Hepatocyte (in vitro differentiated cells): ENCODE measurements at regions not wholly inside any gene's neighbourhood (a gene's known extent, or its start where the extent isn't known, plus 50 kb on each side); places are given as distances from the start of the nearest gene placed in this dataset.

ENCODE experiments used
- DNase-seq: peaks from one replicate; pipeline ENCODE4 v3.0.0-alpha.2; 2016; ENCODE audit warnings: low spot score
- H2AFZ ChIP-seq: fragments of 200-600 bp; sonication (generic); 2 replicates; pipeline ENCODE4 v1.6.0; 2016; ENCODE audit warnings: antibody characterized with exemption, mild to moderate bottlenecking
- H3K27ac ChIP-seq: fragments of 200-600 bp; sonication (generic); 2 replicates; pipeline ENCODE4 v1.5.1; 2016; ENCODE audit warnings: mild to moderate bottlenecking
- H3K27me3 ChIP-seq: fragments of 200-600 bp; sonication (generic); 2 replicates; pipeline ENCODE4 v1.6.1; 2016
- H3K36me3 ChIP-seq: fragments of 200-600 bp; sonication (generic); replicated peaks from 2 replicates; pipeline ENCODE4 v1.5.1; 2016; ENCODE audit warnings: low read depth; ENCODE audit not compliant: insufficient read depth
- H3K4me1 ChIP-seq: fragments of 200-600 bp; sonication (generic); 2 replicates; pipeline ENCODE4 v1.5.1; 2016; ENCODE audit warnings: mild to moderate bottlenecking, moderate library complexity; ENCODE audit not compliant: insufficient read depth
- H3K4me2 ChIP-seq: fragments of 200-600 bp; sonication (generic); 2 replicates; pipeline ENCODE4 v1.6.0; 2016
- H3K4me3 ChIP-seq: fragments of 200-600 bp; sonication (generic); 2 replicates; pipeline ENCODE4 v1.5.1; 2016; ENCODE audit warnings: mild to moderate bottlenecking
- H3K79me2 ChIP-seq: fragments of 200-600 bp; sonication (generic); 2 replicates; pipeline ENCODE4 v1.6.0; 2017; ENCODE audit warnings: mild to moderate bottlenecking
- H3K9me2 ChIP-seq: fragments of 200-600 bp; sonication (generic); replicated peaks from 2 replicates; pipeline ENCODE4 v1.6.0; 2017; ENCODE audit warnings: mild to moderate bottlenecking; ENCODE audit not compliant: insufficient read depth
- H3K9me3 ChIP-seq: fragments of 200-600 bp; sonication (generic); 2 replicates; pipeline ENCODE4 v1.5.1; 2016; ENCODE audit warnings: low read depth, mild to moderate bottlenecking
- H4K20me1 ChIP-seq: fragments of 200-600 bp; sonication (generic); 2 replicates; pipeline ENCODE4 v1.6.0; 2016; ENCODE audit warnings: mild to moderate bottlenecking; ENCODE audit not compliant: insufficient read depth, poor library complexity, severe bottlenecking
- EZH2 ChIP-seq: fragments of 200-600 bp; sonication (generic); IDR thresholded peaks from 2 replicates; pipeline ENCODE4 v1.6.1; 2016; ENCODE audit warnings: antibody characterized with exemption, mild to moderate bottlenecking, borderline replicate concordance
- EZH2phosphoT487 ChIP-seq: fragments of 200-600 bp; sonication (generic); IDR thresholded peaks from one replicate; pipeline ENCODE4 v1.6.1; 2018; ENCODE audit warnings: antibody characterized with exemption, mild to moderate bottlenecking, low read depth, moderate library complexity; ENCODE audit not compliant: unreplicated experiment, severe bottlenecking
- WGBS: methylation state at CpG from one replicate; pipeline ENCODE4 v1.1.6; 2016; ENCODE audit warnings: low lambda C conversion rate; ENCODE audit errors: missing lambda C conversion rate; 5-methylcytosine and 5-hydroxymethylcytosine counted together
- TF ChIP-seq, protein P1 (sequence below): fragments of 200-600 bp; sonication (generic); IDR thresholded peaks from 2 replicates; pipeline ENCODE4 v1.5.1; 2016; ENCODE audit warnings: antibody characterized with exemption, mild to moderate bottlenecking; ENCODE audit not compliant: poor library complexity

GRCh38 chr2:12162269-12163247 lies 416.1 kb downstream of the LPIN1 start:
- 89% methylated on average over 12 of the region's 12 CpGs for WGBS
- DNase-seq = no peak
- TF ChIP-seq, protein P1, sequence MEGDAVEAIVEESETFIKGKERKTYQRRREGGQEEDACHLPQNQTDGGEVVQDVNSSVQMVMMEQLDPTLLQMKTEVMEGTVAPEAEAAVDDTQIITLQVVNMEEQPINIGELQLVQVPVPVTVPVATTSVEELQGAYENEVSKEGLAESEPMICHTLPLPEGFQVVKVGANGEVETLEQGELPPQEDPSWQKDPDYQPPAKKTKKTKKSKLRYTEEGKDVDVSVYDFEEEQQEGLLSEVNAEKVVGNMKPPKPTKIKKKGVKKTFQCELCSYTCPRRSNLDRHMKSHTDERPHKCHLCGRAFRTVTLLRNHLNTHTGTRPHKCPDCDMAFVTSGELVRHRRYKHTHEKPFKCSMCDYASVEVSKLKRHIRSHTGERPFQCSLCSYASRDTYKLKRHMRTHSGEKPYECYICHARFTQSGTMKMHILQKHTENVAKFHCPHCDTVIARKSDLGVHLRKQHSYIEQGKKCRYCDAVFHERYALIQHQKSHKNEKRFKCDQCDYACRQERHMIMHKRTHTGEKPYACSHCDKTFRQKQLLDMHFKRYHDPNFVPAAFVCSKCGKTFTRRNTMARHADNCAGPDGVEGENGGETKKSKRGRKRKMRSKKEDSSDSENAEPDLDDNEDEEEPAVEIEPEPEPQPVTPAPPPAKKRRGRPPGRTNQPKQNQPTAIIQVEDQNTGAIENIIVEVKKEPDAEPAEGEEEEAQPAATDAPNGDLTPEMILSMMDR = no peak
- TF ChIP-seq EZH2phosphoT487 (no peak), EZH2 (no peak)
- Histone ChIP-seq H3K79me2 (no peaks in the 10 kb centered on the region), H2AFZ (no peak overlapping the region), H3K4me2 (no peak overlapping the region), H3K27ac (no peak overlapping the region), H3K36me3 (no peaks in the 10 kb centered on the region), H3K9me2 (no peaks in the 10 kb centered on the region), H4K20me1 (no peaks in the 10 kb centered on the region), H3K4me1 (no peaks in the 10 kb centered on the region), H3K4me3 (no peak overlapping the region), H3K9me3 (no peaks in the 10 kb centered on the region), H3K27me3 (no peaks in the 10 kb centered on the region)

GRCh38 chr2:12163866-12164265 lies 417.4 kb downstream of the LPIN1 start:
- H3K4me1 ChIP-seq = no peaks in the 10 kb centered on the region
- WGBS = 96% methylated on average over 12 of the region's 12 CpGs
- no peak for DNase-seq
- no peaks in the 10 kb centered on the region for H4K20me1 ChIP-seq
- no peak overlapping the region for H3K4me3 ChIP-seq
- no peaks in the 10 kb centered on the region for H3K9me3 ChIP-seq
- H3K9me2 ChIP-seq = no peaks in the 10 kb centered on the region
- H3K79me2 ChIP-seq = no peaks in the 10 kb centered on the region
- H3K4me2 ChIP-seq = no peak overlapping the region
- H3K27me3 ChIP-seq = no peaks in the 10 kb centered on the region
- TF ChIP-seq EZH2 (no peak), EZH2phosphoT487 (no peak)
- TF ChIP-seq, protein P1 = no peak
- no peak overlapping the region for H3K27ac ChIP-seq
- no peak overlapping the region for H2AFZ ChIP-seq
- H3K36me3 ChIP-seq = no peaks in the 10 kb centered on the region

DNA sequence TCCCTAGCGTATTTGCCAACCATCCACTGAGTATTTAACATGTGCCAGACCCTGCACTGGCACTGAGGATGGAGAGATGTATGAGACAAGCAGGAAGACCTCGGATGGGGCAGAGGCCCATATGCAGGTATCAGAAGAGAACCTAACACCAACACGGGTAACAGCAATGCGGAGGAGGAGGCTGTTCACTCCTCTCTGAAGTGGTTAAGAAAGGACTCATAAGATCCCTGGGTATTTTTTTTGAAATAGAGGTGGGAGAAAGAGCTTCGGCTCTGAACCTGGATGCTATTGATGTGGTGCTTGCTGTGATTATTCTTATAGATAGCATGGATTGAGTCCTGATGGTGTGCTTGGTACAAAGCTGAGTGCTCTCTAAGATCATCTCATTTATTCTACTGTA lies 418.3 kb downstream of the LPIN1 start:
- DNase-seq = no peak
- Histone ChIP-seq H3K36me3 (no peaks in the 10 kb centered on the region), H3K27ac (no peak overlapping the region), H3K79me2 (no peaks in the 10 kb centered on the region), H3K27me3 (no peaks in the 10 kb centered on the region), H3K9me2 (no peaks in the 10 kb centered on the region), H3K4me3 (no peak overlapping the region), H3K4me2 (no peak overlapping the region), H3K4me1 (no peaks in the 10 kb centered on the region), H3K9me3 (no peaks in the 10 kb centered on the region), H2AFZ (no peak overlapping the region), H4K20me1 (no peaks in the 10 kb centered on the region)
- TF ChIP-seq EZH2phosphoT487 (no peak), EZH2 (no peak)
- TF ChIP-seq, protein P1 = no peak
- 81% methylated on average over 5 of the region's 5 CpGs for WGBS
